COLO668 (cell line): ENCODE measurements at regions not wholly inside any gene's neighbourhood (a gene's known extent, or its start where the extent isn't known, plus 50 kb on each side); places are given as distances from the start of the nearest gene placed in this dataset.
"Not testable (repeated sequence)": the region's sequence is repeated elsewhere in the genome, so short reads cannot be mapped to it uniquely, and the experiment has no call there.

ENCODE experiments used
- DNase-seq: peaks from one replicate; lab custom pipeline; 2025; ENCODE audit not compliant: unreplicated experiment; lab: John Stamatoyannopoulos, UW

DNA sequence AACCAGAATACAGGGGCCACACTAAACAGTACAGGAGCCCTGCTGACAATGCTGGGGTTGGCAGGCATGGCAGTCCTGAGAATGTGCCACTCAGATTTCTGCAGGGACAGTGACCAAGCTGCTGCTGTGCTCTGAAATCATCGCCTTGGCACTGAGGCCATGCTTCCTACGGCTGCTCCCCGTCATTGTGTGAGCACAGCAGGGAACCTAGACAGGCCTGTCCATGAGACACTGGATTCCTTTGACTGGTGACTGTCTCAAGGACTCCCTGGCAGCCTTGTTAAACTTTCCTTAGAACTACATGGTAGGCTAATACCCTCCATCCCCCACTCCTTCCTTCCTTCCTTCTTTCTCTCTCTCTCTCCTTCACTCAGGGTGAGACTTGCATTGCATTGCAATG lies 111.4 kb downstream of the LUZP4 start:
- DNase-seq: no peak

DNA sequence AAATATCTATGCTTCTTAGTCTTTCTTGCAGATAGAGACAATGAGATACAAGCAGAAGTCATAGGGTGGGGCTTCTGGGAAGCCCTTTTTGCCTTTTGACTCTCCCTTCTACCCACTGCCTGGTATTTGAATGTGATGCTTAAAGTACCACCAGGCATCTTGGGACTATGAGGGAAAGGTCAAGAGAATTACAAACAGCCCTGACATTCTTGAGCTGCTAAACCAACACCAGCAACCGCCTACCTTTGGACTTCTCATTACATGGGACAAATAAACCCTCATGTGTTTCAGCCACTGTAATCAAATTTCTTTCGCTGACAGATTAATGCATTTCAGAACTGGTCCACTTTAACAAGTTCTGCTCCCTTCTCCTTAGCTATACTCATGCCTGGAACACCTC lies 112.8 kb downstream of the LUZP4 start:
- no peak for DNase-seq

DNA sequence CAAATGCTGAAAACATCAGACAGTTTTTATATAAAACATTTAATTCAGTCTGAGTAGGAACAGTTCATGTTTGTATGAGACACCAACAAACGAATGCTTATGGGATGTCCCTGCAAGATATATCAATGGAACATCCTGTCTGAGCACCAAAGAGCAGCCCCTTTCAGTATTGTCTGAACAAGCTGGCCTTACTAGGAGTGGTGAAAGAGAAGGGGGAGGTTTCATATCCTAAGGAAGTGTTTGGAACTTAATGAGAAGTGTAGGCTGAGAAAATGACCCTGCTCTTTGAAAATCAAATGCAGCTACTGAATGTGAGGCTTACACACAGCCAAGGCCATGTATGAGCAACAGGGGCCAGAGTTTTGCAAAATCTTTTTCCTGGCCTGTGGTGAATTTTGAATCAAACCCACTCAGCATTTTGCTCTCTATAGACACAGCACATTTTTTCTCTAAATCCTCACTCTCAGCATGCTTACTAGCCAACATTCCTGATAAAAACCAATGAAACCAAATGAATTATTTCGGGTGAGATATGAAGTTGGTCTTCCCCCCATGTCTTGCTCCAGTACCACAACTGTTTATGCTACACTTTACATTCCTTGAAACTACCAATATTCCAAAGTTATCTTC lies 119.4 kb downstream of the LUZP4 start:
- no peak for DNase-seq

DNA sequence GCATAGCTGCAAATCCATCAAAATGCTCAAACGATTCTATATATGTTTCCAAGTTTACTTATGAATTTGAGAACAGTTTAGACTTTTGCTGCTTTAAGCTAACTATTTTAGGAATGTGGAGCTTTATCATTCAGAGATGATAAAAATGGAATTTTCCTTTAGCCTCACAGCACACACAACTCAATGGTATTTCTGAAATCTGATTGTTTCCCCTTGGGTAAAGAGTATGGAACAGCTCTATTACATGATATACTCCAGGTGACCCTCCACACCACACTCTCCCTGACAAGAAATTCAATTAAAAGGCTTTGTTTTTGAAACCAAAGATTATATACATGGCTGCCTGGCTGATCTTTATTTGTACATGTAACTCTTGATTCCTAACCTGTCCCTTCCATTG lies 120.0 kb downstream of the LUZP4 start:
- no peak for DNase-seq

DNA sequence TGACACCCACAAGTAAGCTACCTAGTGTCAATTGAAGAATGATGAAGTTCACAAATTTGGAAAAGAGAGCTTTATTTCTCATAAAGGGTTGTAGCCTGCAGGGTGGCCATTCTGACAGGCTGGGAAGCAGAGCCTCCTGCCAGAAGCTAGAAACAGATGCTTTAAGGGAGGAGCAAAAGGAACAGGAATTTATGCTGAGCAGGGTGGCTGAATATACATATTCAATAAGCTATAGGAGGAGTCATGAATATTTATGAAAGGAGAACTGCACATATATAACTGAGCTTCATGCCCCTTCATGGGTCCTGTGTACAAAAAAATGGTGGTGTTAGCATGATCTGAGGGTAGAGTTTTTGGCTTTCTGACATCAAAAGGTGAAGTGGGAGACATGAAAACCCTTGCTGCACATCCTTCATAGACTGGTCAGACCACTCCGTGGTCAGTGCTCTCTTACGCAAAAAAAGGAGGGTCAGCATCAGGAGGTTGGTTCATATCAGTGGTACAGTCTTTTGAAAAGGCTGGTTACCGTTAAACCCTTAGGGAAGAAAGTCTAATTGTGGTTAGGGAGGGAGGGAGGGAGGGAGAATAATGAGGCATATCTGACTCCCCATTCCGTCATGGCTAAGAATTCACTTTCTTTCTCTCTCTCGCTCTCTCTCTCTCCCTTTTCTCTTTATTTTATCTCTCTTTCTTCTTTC lies 121.4 kb downstream of the LUZP4 start:
- no peak for DNase-seq

DNA sequence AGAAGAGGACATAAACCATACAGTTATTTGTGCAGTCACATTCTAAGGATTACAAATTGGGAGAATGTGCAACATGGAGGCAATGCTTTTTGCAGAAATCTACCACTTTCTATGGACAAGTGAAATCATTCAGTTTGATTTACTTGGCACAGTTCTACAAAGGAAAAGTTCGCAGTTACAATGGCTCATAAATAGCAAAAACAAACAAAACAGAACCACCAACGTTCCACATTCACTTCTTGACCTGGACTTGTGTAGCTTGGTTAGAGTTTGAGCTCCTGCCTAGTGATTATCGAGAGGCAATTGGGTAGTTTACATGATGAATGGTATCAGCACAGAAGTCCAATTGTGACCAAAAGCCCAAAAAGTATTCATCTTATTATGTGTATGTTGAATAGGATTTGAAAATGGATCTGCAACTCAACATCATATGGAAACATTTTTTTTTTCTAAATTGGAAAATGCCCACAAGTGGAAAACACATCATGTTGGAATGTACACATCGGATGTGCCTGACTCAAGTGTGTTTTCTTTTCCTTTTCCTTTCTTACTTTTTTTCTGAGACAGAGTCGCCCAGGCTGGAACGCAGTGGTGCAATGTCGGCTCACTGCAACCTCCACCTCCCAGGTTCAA lies 123.8 kb downstream of the LUZP4 start:
- no peak for DNase-seq

DNA sequence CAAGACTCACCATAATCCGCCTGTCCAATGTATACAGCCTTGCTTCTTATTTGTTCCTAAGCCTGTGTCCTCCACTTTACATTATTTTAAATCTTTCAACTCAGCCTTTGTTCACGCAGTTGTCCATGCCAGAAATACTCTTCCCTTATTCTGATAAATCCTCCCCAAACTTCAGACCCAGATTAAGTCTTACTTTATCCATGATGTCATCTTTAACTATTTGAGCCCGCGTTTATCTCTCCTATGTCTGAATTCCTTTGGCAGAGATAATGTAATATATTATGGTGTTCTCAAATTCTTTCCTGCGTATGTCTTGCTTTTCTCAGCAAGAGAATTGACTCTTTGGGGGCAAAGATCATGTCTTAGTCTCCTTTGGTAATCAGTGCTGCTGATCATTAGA lies 129.6 kb downstream of the LUZP4 start:
- no peak for DNase-seq

DNA sequence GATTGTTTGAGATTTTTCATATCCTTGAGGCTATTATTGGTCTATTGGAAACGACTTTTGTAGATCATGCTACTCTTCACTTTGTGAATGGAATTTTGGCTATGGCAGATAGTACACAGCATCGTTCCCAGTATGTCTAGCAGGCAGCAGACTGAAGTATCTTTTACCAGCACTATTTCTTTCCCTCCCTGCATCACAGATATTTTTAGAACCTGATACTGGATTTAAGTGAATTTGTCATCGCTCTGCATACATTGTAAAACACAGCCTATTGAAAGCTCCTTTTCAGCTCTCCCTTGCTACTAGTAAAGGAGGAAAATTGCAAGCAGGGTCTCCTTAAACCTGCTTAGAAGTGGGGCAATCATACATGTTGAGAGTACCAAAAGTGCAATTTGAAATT lies 133.6 kb downstream of the LUZP4 start:
- DNase-seq: no peak

DNA sequence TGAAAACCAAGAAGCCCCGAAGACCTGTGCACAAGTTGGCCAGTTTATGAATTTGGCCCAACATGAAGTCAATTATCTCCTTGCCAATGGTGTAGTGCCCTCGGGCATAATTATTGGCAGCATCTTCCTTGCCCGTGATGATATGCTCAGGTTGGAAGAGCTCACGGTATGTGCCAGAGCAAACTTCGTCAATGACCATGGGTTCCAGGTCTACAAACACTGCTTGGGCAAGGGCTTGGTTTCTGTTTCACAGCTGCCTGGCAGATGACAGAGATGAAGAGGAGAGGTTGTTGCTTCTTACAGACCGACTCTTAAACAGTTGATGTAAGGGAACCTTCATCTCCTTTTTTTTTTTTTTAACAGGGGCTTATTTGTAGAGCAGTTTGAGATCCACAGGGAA lies 135.6 kb upstream of the PLS3 start:
- DNase-seq: no peak

DNA sequence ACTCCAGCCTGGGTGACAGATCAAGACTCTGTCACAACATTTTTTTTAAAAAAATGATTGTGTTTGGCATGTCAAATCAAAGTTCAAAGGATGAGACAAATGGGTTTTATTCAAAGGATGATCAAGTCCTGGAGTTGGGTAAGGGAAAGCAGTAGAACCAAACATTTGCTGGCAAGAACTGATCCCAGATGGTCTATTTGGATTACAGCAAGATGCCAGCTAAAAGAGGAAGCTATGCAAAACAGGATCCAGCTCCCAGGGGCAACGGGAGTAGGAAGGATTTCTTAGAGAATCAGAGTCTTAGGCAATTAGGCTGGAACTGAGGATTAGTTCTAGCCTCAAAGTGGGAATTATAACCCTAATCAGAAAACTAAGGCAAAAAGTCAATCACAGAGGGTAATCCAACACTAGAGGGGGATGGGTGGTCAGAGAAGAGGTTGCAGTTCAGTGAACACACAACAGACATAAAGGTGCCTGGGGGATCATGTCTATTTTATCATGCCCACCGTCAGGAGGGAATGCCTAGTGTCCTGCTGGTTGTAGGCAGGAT lies 133.0 kb upstream of the PLS3 start:
- DNase-seq: no peak

DNA sequence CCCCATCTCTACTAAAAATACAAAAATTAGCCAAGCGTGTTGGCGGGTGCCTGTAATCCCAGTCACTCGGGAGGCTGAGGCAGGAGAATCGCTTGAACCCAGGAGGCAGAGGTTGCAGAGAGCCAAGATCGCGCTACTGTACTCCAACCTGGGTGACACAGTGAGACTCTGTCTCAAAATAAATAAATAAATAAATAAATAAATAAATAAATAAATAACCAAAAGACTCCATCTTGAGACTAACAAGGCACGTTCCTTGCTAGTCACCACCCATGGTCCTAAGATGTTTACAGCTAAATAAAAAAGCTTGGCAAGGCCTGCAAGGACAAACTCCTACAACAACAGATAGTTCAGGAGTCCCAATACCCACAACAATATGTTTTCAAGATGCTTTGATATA lies 126.1 kb upstream of the PLS3 start:
- DNase-seq: not testable (repeated sequence)

DNA sequence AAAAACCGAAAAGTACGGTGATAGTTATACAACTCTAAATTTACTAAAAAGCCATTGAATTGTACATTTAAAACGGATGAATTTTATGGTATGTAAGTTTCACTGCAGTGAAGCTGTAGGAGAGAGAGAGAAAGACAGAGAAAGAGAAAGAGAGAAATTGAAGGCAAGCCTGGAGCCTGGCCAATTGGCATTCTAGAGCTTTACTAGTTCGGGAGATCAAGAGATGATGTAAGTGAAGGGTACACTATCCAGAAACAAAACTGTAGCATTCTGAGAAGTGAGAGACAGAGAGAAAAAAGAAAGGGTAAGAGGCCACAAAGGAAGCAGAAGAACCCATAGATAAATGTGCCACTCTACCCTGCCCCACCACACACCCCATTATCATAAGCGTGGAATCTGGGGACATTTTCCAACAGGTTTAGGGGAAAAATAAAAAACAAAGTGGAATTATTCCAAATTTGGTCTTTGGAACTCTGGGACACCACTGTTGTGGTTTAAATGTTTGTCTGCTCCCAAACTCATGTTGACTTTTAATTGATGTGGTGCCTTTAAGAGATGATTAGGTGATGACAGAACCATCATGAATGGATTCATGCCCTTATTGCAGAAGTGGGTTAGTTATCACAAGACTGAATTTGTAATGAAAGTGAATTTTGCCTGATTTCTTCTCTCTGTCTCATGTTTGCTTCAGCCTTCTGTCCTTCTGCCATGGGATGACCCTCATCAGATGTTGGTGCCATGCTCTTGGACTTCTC lies 123.0 kb upstream of the PLS3 start:
- DNase-seq: no peak

DNA sequence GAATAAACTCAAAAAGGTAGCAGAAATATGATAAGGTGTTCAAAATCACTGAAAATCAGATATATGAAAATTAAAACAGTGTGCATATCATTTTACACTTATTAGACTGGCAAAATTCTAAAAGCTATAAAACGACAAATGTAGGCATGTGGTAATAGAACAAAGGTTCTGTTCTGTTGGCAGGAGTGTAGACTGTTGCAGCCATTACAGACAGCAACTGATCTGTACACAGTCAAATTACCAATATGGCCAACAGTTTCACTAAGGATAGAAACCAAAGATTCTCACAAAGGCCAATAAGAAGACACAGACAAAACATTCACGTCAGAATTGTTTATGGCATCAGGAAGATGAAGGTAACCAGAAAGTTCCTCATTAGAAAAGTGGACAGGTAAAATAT lies 112.8 kb upstream of the PLS3 start:
- no peak for DNase-seq

DNA sequence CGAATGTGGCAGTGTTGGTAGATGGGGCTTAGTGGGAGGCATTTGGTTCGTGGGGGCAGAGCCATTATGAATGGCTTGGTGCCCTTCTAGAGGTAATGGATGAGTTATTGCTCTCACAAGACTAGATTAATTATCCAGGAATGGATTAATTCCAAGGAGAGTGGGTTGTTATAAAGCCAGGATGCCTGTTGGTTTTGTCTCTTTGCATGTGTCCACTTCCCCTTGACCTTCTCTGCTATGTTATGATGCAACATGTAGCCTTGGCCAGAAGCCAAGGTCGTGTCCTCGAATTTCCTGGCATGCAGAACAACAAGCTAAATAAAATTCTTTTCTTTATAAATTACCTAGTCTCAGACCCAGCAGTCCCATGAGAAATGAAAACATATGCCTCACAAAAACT lies 111.2 kb upstream of the PLS3 start:
- peak; percentile 0 for DNase-seq

DNA sequence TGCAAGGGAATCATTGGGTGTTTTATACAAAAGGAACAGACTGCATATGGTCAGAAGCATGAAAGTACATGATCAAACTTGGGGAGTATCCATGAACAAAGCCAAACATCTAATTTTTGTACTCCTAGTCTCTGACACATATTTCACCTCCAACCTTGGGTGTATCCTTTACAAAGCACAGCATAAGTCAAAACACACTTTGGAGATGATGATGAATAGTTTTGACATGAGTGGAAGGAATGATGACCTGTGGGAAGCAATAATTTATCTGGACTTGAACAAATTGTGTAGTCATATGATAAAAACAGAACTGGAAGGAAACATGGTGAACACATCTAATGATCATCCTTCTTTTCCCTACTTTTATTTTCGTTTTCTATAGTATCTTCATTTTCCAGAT lies 108.7 kb upstream of the PLS3 start:
- DNase-seq: no peak

DNA sequence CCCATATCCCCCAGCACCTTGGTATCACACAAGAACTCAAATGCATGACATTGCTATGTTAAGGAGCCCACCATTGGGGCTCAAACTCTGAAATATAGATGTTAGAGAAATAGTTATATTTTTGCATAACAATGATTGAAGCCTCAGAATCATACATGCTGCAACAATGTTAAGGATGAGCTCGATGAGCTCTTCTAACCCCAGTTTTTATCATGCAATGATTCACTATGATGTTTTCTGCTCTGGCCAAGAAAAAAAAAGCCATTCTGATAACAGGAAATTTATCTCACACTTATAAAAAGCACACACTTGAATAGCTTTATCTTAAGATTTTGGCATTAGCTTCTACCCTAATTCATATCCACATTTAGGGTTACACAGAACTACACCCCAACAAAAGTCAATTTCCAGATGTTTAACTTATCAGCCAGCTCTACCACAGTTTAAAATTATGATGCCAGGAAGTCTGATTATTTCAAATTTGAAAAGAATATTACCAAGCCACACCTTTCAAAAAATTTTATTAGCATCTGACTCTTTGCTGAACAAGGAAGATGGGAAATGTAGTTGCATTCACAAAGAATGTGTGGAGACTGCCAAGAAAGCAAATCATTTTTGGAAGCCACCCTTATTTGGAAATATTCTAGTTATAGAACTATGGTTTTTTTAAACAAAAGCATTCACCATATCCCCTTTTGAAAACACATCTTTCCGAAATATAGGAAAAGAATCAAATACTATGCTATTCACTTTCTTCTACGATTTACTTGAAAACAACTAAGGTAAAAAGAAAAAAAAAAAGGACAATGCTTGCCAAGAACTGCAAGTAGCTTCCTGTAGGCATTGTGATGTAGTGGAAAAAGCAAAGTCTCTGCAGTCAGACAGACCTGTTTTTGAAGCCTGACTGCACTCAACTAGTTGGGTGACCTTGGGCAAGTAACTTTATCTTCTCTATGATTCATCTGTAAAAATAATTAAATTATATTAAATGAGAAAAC lies 100.8 kb upstream of the PLS3 start:
- DNase-seq: no peak

DNA sequence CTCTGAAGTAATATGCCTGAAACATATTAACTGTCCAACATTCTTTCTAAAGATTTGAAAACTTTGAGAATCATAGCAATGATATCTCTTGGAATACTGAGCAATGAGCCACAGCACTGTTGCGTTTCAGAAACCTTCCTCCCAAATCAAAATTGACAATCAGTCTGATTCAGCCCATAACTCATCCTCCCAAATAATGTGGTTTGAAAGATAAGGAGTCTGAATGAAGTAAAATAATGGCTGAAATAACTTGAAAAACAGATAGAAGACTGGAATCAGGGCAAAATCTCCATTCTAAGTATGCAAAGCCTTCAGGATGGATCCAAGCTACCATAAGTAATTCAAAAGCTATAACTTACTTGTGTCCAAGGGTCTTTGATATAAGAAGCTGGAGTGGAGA lies 98.6 kb upstream of the PLS3 start:
- no peak for DNase-seq

DNA sequence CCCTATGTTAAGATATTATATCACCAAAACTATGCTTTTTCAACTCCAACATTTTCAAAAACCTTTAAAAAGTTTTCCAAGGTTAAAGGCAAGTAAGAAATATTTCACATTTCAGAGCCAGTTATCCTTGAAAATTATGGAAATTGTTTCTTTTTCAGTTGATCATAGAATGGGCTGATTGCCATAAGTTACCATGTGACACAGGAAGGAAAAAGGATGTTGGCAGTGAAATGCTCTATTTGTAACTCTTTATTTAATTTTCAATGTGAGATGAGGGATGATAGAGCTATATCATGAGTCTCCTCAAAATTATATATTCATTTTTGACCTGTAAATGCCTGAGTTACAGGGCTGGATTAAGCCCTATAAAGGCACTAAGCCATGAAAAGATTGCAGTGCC lies 93.0 kb upstream of the PLS3 start:
- no peak for DNase-seq

DNA sequence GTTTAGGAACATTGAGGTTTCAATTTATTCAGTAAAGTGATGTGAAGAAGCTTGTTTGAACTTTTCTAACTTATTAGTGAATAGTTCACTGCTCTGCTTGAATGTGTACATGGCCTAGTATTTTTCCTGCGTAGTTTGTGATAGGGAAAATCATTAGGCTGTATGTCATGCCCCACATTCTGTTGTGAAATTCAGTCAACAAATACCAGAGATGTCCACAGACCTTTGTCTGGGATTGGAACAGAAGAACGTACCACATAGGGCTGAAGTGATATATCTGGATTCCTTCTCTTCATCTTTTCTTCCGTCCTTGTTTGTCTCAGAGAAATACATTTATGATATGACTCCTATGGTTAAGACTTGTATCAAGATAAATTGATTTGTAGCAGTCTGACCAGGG lies 88.8 kb upstream of the PLS3 start:
- DNase-seq: no peak

DNA sequence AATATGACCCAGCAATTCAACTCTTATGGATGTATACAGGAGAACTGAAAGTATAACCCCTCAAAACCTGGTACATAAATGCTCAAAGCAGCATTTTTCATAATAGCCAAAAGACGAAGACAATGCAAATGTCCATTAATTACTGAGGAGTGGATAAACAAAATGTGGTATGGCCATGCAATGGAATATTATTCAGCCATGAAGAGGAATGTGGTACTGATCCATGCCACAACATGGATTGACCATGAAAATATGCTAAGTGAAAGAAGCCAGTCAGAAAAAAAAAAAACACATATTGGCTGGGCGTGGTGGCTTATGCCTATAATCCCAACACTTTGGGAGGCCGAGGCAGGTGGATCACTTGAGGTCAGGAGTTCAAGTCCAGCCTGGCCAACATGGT lies 74.5 kb upstream of the PLS3 start:
- no peak for DNase-seq
